Left renal pelvis (tissue), 4 donors: ENCODE measurements at regions not wholly inside any gene's neighbourhood (a gene's known extent, or its start where the extent isn't known, plus 50 kb on each side); places are given as distances from the start of the nearest gene placed in this dataset.
"Not testable (repeated sequence)": the region's sequence is repeated elsewhere in the genome, so short reads cannot be mapped to it uniquely, and the experiment has no call there.

ENCODE experiments used
- DNase-seq, 4 donors: peaks; one replicate each; pipeline ENCODE4 v3.0.0-alpha.2; 2013; ENCODE audit warnings: low read depth in 4 of 4, low spot score in 3 of 4

- no peak for DNase-seq
Observed at GRCh38 chr7:16267953-16268820, 153.2 kb downstream of the CRPPA start.

GRCh38 chr7:16266877-16267276 lies 154.5 kb downstream of the CRPPA start:
- DNase-seq, result no peak

GRCh38 chr7:16266470-16266869 lies 154.9 kb downstream of the CRPPA start:
- not testable (repeated sequence) for DNase-seq

- DNase-seq, result no peak
Observed at GRCh38 chr7:16265863-16266458, 155.4 kb downstream of the CRPPA start.

GRCh38 chr7:16264823-16265804 lies 156.2 kb downstream of the CRPPA start:
- no peak for DNase-seq

GRCh38 chr7:16264036-16264819 lies 157.1 kb downstream of the CRPPA start:
- no peak for DNase-seq

GRCh38 chr7:16263377-16263776 lies 158.0 kb downstream of the CRPPA start:
- not testable (repeated sequence) for DNase-seq

- no peak for DNase-seq
Observed at GRCh38 chr7:16261654-16262053, 159.7 kb downstream of the CRPPA start.

- no peak for DNase-seq
Observed at GRCh38 chr7:16261100-16261499, 160.2 kb downstream of the CRPPA start.

- no peak for DNase-seq
Observed at GRCh38 chr7:16260236-16260728, 161.1 kb downstream of the CRPPA start.

- not testable (repeated sequence) for DNase-seq
Observed at GRCh38 chr7:16256419-16256818, 164.9 kb downstream of the CRPPA start.

GRCh38 chr7:16255952-16256351 lies 165.4 kb downstream of the CRPPA start:
- not testable (repeated sequence) for DNase-seq

- not testable (repeated sequence) for DNase-seq
Observed at GRCh38 chr7:16250655-16251054, 170.7 kb downstream of the CRPPA start.

- not testable (repeated sequence) for DNase-seq
Observed at GRCh38 chr7:16249204-16249603, 172.1 kb downstream of the CRPPA start.

GRCh38 chr7:16248556-16248955 lies 172.8 kb downstream of the CRPPA start:
- not testable (repeated sequence) for DNase-seq

GRCh38 chr7:16244469-16244868 lies 176.9 kb downstream of the CRPPA start:
- DNase-seq, result no peak

GRCh38 chr7:16242920-16243319 lies 178.4 kb downstream of the CRPPA start:
- DNase-seq, result no peak

- DNase-seq, result no peak
Observed at GRCh38 chr7:16241017-16241416, 180.3 kb downstream of the CRPPA start.

GRCh38 chr7:16236381-16236780 lies 185.0 kb downstream of the CRPPA start:
- no peak for DNase-seq
